ENCODE measurements at regions not wholly inside any gene's neighbourhood (a gene's known extent, or its start where the extent isn't known, plus 50 kb on each side); places are given as distances from the start of the nearest gene placed in this dataset.
"Not testable (repeated sequence)": the region's sequence is repeated elsewhere in the genome, so short reads cannot be mapped to it uniquely, and the experiment has no call there.

DNA sequence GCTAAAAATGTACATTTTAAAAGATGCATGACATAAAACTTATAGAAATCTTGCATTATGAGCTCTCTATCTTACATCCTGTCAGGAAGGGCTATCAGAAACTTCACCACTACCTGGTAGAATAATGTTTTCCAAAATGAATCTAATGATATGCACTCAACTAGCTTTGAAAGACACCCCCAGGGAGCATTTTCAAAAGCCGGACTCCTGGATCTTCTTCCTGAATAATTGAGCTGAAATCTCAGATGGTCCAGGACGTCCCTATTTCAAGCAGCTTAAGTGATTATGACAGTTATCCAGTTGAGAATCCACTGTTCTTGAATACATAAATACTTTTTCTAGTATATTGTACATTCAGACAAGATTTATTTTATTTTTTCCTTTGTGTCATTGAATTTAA, 200.6 kb upstream of the MGAT4C start:
- Histone ChIP-seq H3K27me3 (no peaks in the 10 kb centered on the region), H3K9ac (no peak overlapping the region), H3K27ac (no peak overlapping the region), H4K20me1 (no peaks in the 10 kb centered on the region), H3K4me3 (no peak overlapping the region), H3K36me3 (no peaks in the 10 kb centered on the region), H3K4me2 (no peak overlapping the region), H3K4me1 (no peaks in the 10 kb centered on the region), H3K9me3 (no peaks in the 10 kb centered on the region)
- TF ChIP-seq Cebpa-rat (IDR thresholded peaks at IDR 0.05), result no peak

DNA sequence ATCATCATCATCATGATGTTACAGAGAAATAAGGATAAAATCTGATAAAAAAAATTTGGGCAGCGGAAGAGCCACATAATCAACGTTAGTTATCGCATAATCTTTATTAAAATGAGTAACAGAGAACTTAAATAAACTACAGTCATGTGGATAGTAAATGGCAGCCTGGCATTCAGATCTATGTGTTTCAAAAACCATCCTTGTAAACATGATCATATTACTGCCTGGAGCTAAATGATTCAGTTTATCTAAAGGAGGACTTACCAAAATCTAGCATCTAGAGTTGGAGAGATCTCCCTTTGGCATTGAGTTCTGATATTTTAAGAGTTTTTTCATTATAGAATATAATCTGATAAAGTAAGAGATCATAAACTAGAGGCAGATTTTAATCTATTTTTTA, 200.1 kb upstream of the MGAT4C start:
- H3K4me2 ChIP-seq, result no peak overlapping the region
- no peak overlapping the region for H3K9ac ChIP-seq
- TF ChIP-seq Cebpa-rat (IDR thresholded peaks at IDR 0.05), result no peak
- H4K20me1 ChIP-seq, result no peaks in the 10 kb centered on the region
- H3K27me3 ChIP-seq, result no peaks in the 10 kb centered on the region
- no peak overlapping the region for H3K4me3 ChIP-seq
- H3K4me1 ChIP-seq, result no peaks in the 10 kb centered on the region
- no peaks in the 10 kb centered on the region for H3K9me3 ChIP-seq
- no peaks in the 10 kb centered on the region for H3K36me3 ChIP-seq
- no peak overlapping the region for H3K27ac ChIP-seq

DNA sequence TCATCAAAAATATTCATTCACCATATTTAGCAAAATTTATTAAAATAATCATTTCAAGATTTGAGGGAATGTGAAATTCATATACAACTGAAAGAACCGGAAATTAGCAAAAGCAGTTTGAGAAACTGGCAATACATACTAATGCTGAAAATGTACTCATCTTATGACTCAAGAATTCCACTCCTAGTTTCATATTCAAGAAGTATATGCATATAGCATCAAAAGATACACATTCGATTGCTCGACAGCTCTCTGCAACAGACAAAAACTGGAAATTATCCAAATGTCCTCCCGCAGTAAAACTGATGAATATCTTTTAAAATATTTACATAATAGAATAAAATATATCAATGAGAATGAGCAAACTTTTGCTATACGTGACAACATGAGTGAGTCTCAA, 189.2 kb upstream of the MGAT4C start:
- TF ChIP-seq Cebpa-rat (IDR thresholded peaks at IDR 0.05), result no peak

DNA sequence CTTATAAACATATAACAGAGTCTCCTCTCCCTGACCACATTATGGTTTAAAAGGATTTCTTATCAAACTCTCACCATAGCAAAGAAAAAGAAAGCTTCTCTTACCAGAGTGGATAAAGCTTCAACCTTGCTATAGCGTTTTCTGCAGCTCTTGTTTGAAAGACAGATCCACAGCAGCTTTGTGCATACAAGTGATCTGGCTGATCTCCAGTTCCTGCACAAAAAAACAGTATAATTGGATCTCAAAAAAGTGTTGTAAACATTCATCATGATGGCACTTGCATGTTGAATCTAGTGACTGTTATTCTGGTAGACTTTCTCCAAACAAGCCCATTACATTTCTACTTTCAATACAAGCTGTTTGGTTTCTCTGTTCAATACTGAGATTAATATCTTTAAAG, 178.9 kb upstream of the MGAT4C start:
- Histone ChIP-seq H3K4me2 (no peak overlapping the region), H3K36me3 (no peaks in the 10 kb centered on the region), H4K20me1 (no peaks in the 10 kb centered on the region), H3K27ac (no peak overlapping the region), H3K27me3 (no peaks in the 10 kb centered on the region), H3K9me3 (peaks cover 8% of the 10 kb centered on the region), H3K4me3 (no peak overlapping the region), H3K4me1 (no peaks in the 10 kb centered on the region), H3K9ac (no peak overlapping the region)
- TF ChIP-seq Cebpa-rat (IDR thresholded peaks at IDR 0.05), result no peak

More for the DNA sequence above, 189.2 kb upstream of the MGAT4C start:
- no peak overlapping the region for H3K4me2 ChIP-seq
- no peaks in the 10 kb centered on the region for H3K36me3 ChIP-seq
- no peaks in the 10 kb centered on the region for H3K9me3 ChIP-seq
- H3K27ac ChIP-seq, result no peak overlapping the region
- H4K20me1 ChIP-seq, result no peaks in the 10 kb centered on the region
- H3K9ac ChIP-seq, result no peak overlapping the region
- no peak overlapping the region for H3K4me3 ChIP-seq
- no peaks in the 10 kb centered on the region for H3K4me1 ChIP-seq
- H3K27me3 ChIP-seq, result no peaks in the 10 kb centered on the region

DNA sequence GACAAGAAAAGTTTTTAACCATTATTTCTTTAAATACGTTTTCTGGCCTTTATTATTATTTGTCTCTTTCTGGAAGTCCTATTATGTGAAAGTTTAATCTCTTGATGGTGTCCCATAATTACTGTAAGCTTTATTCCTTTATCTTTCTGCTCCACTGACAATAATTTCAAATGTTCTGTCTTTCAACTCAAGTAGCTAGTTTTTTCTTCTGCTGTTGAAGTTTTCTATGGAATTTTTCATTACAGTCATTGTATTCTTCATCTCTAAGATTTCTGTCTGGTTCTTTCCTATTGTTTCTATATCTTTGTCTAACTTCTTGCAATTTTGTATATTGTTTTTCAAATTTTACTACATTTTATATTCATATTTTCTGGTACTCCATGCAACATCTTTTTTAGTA, 173.6 kb upstream of the MGAT4C start:
- H3K4me1 ChIP-seq, result no peaks in the 10 kb centered on the region
- TF ChIP-seq Cebpa-rat (IDR thresholded peaks at IDR 0.05), result no peak
- no peaks in the 10 kb centered on the region for H4K20me1 ChIP-seq
- no peaks in the 10 kb centered on the region for H3K36me3 ChIP-seq
- H3K27me3 ChIP-seq, result no peaks in the 10 kb centered on the region
- H3K4me2 ChIP-seq, result no peak overlapping the region
- H3K27ac ChIP-seq, result no peak overlapping the region
- peaks cover 14% of the 10 kb centered on the region for H3K9me3 ChIP-seq
- H3K4me3 ChIP-seq, result no peak overlapping the region
- H3K9ac ChIP-seq, result no peak overlapping the region

DNA sequence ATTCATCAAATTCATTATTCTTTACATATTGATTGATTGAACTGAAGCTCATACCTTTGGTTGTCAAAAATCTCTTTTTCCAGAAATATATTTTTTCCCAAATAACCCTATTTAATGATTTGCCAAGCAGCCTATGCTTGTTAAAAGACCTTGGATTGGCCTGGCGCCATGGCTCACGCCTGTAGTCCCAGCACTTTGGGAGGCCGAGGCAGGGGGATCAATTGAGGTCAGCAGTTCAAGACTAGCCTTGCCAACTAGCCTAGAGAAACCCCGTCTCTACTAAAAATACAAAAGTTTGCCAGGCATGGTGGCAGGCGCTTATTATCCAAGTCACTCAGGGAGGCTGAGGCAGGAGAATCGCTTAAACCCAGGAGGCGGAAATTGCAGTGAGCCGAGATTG, 165.1 kb upstream of the MGAT4C start:
- no peak for TF ChIP-seq Cebpa-rat (IDR thresholded peaks at IDR 0.05)
- H3K4me1 ChIP-seq, result no peaks in the 10 kb centered on the region
- H3K9ac ChIP-seq, result no peak overlapping the region
- no peak overlapping the region for H3K4me3 ChIP-seq
- no peaks in the 10 kb centered on the region for H3K27me3 ChIP-seq
- no peaks in the 10 kb centered on the region for H3K36me3 ChIP-seq
- no peaks in the 10 kb centered on the region for H3K9me3 ChIP-seq
- no peaks in the 10 kb centered on the region for H4K20me1 ChIP-seq
- H3K27ac ChIP-seq, result no peak overlapping the region
- no peak overlapping the region for H3K4me2 ChIP-seq

DNA sequence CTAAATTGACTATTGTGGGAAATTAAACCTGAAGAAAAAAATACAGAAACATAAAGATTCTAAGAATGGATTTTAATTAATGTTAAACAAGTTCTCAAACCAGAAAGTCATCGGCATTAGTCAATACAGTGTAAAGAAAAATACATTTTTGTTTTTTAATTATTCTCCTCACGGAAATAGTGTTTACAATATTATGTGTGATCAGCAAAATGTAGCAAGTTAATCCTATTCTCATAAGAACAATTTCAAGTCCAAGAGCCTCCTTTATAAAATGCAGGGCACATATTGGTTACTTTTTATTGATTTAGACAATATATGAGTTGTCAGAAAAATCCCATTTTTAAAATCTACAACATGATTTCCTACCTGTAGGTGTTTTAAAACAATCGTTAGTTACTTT, 158.0 kb upstream of the MGAT4C start:
- H4K20me1 ChIP-seq, result no peaks in the 10 kb centered on the region
- H3K4me2 ChIP-seq, result no peak overlapping the region
- peaks cover 18% of the 10 kb centered on the region for H3K9me3 ChIP-seq
- H3K27ac ChIP-seq, result no peak overlapping the region
- H3K27me3 ChIP-seq, result no peaks in the 10 kb centered on the region
- H3K4me3 ChIP-seq, result no peak overlapping the region
- no peak for TF ChIP-seq Cebpa-rat (IDR thresholded peaks at IDR 0.05)
- no peak overlapping the region for H3K9ac ChIP-seq
- no peaks in the 10 kb centered on the region for H3K4me1 ChIP-seq
- H3K36me3 ChIP-seq, result no peaks in the 10 kb centered on the region

DNA sequence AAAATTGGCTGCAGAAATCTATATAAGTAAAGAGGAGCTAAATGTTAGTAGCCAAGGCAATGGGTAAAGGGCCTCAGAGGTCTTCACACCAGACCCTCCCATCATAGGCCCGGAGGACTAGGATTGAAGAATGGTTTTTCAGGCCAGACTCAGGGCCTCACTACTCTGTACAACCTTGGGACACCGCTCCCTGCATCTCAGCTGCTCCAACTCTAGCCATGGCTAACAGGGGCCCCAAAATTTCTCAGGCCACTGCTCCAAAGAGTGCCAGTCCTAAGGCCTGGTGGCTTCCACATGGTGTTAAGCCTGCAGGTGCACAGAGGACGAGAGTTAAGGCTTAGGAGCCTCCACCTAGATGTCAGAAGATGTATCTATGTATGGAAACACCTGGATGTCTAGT, 155.5 kb upstream of the MGAT4C start:
- Histone ChIP-seq H3K36me3 (no peaks in the 10 kb centered on the region), H3K27me3 (no peaks in the 10 kb centered on the region), H3K4me3 (no peak overlapping the region), H3K9me3 (peaks cover 18% of the 10 kb centered on the region), H3K4me1 (no peaks in the 10 kb centered on the region), H3K9ac (no peak overlapping the region), H3K4me2 (no peak overlapping the region), H4K20me1 (no peaks in the 10 kb centered on the region), H3K27ac (no peak overlapping the region)
- no peak for TF ChIP-seq Cebpa-rat (IDR thresholded peaks at IDR 0.05)

DNA sequence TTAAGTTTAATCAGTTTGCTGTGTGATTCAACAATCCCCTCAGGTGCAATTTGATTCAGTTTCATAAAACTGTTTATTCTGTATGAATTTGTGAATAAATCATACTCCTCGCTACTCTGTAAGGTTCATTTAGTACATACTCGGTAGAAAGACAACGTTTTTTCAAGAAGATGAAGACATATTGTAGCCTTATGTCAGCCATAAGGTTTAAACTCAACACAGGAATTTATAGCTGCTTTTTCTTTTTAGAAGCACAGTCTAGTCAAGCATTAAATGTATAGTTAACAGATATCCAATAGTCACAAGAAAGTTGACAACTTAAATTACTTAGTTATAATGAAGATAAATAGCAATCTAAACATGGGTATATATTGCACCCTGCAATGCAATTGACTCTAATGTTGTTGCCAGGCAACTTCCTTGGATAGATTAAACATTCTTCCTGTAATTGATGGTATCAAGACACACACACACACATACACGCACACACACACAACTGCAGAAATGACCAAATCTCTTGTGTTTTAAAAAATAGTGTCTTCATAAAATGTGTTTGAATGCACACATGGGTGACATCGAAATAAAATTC, 151.5 kb upstream of the MGAT4C start:
- H3K36me3 ChIP-seq, result no peaks in the 10 kb centered on the region
- peaks cover 18% of the 10 kb centered on the region for H3K9me3 ChIP-seq
- no peak overlapping the region for H3K4me2 ChIP-seq
- no peaks in the 10 kb centered on the region for H3K27me3 ChIP-seq
- TF ChIP-seq Cebpa-rat (IDR thresholded peaks at IDR 0.05), result no peak
- H3K4me1 ChIP-seq, result no peaks in the 10 kb centered on the region
- H3K9ac ChIP-seq, result no peak overlapping the region
- no peak overlapping the region for H3K27ac ChIP-seq
- no peaks in the 10 kb centered on the region for H4K20me1 ChIP-seq
- no peak overlapping the region for H3K4me3 ChIP-seq

DNA sequence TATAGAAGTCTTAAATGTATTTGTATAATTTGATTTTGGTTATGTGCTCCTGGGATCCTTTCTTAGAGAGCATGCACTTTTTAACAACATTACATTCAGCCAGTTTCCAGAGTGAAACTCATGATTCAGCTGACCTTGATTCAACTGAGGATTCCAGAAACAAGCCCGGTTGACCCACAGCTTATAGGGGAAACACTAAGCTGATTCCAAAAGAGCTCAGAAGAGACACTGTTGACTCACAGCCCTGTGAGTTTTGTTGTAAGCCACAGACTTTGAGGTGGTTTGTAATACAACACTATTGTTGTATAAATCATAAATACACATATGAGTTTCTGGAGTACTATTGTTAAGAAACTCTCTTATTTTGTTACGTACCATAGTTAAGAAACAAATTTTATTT, 133.8 kb upstream of the MGAT4C start:
- H3K9me3 ChIP-seq, result no peaks in the 10 kb centered on the region
- no peak overlapping the region for H3K4me2 ChIP-seq
- H3K9ac ChIP-seq, result no peak overlapping the region
- no peaks in the 10 kb centered on the region for H3K36me3 ChIP-seq
- H4K20me1 ChIP-seq, result no peaks in the 10 kb centered on the region
- H3K27me3 ChIP-seq, result no peaks in the 10 kb centered on the region
- H3K4me1 ChIP-seq, result no peaks in the 10 kb centered on the region
- no peak overlapping the region for H3K27ac ChIP-seq
- H3K4me3 ChIP-seq, result no peak overlapping the region
- TF ChIP-seq Cebpa-rat (IDR thresholded peaks at IDR 0.05), result no peak

DNA sequence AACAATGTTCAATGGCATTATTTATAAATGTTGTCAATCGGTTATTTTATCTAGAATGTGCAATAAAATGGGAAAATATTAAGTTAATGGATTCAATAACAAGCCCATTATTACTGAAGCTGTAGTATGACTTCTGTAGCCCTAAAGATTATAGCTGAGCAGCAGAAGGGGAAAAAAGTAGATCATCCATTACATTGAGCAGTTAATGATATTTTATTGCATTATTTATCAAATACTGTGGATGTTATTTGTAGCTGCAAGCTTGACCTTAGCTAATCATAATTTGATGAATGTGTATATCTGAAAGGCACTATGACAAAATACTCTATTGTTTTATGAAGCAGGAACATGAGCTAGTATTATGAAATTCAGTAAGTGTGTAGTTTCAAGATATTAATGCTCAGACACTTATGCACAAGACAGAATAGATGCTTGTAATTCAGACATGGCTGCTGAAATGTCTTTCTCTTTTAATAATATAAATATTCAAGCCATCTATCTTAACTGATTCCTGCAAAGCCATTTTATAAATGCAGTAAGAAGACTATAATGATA, 131.5 kb upstream of the MGAT4C start:
- H3K9ac ChIP-seq, result no peak overlapping the region
- no peaks in the 10 kb centered on the region for H3K36me3 ChIP-seq
- H3K4me1 ChIP-seq, result no peaks in the 10 kb centered on the region
- no peaks in the 10 kb centered on the region for H3K9me3 ChIP-seq
- H4K20me1 ChIP-seq, result no peaks in the 10 kb centered on the region
- no peaks in the 10 kb centered on the region for H3K27me3 ChIP-seq
- H3K4me3 ChIP-seq, result no peak overlapping the region
- no peak overlapping the region for H3K4me2 ChIP-seq
- H3K27ac ChIP-seq, result no peak overlapping the region
- no peak for TF ChIP-seq Cebpa-rat (IDR thresholded peaks at IDR 0.05)

DNA sequence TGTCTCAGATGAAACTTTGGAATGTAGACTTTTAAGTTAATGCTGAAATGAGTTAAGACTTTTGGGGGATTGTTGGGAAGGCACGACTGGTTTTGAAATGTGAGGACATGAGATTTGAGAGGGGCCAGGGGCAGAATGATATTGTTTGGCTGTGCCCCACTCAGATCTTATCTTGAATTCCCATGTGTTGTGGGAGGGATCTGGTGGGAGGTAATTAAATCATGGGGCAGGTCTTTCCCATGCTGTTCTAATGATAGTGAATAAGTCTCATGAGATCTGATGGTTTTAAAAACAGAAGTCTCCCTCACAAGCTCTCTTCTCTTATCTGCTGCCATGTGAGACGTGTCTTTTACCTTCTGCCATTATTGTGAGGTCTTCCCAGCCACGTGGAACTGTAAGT, 127.6 kb upstream of the MGAT4C start:
- not testable (repeated sequence) for H3K4me1 ChIP-seq, H4K20me1 ChIP-seq, H3K36me3 ChIP-seq, H3K4me2 ChIP-seq, H3K27ac ChIP-seq, H3K9me3 ChIP-seq, H3K27me3 ChIP-seq, H3K4me3 ChIP-seq, H3K9ac ChIP-seq
